ENCODE measurements at regions not wholly inside any gene's neighbourhood (a gene's known extent, or its start where the extent isn't known, plus 50 kb on each side); places are given as distances from the start of the nearest gene placed in this dataset.
"Not testable (repeated sequence)": the region's sequence is repeated elsewhere in the genome, so short reads cannot be mapped to it uniquely, and the experiment has no call there.

GRCh38 chr4:53833302-53834003 is 231.0 kb downstream of the CHIC2 start:
- not testable (repeated sequence) for TF ChIP-seq EZH2 (IDR thresholded peaks at IDR 0.05); FOSL1 (IDR thresholded peaks at IDR 0.05; ENCODE audit: low read depth); POLR2A (IDR thresholded peaks at IDR 0.05; ENCODE audit: borderline replicate concordance, extremely low read depth, insufficient read depth, insufficient read length); CTCF (IDR thresholded peaks at IDR 0.05 in 2 of 3, conservative IDR thresholded peaks at IDR 0.05 in 1 of 3; ENCODE audit: borderline replicate concordance in 1 of 3, insufficient read depth in 1 of 3, low read depth in 2 of 3, low read length in 2 of 3); TCF7L2 (IDR thresholded peaks at IDR 0.05; ENCODE audit: borderline replicate concordance, extremely low read depth, insufficient read depth, insufficient read length); SIN3A (IDR thresholded peaks at IDR 0.05; ENCODE audit: low read depth); SRF (IDR thresholded peaks at IDR 0.05; ENCODE audit: low read depth); JUND (IDR thresholded peaks at IDR 0.05); ATF3 (IDR thresholded peaks at IDR 0.05); REST (IDR thresholded peaks at IDR 0.05; ENCODE audit: low read depth); RAD21 (IDR thresholded peaks at IDR 0.05; ENCODE audit: low read depth); POLR2AphosphoS5 (IDR thresholded peaks at IDR 0.05; ENCODE audit: low read depth, low read length); ZNF274 (IDR thresholded peaks at IDR 0.05; ENCODE audit: low read depth, low read length)

All from HCT116 (cell line).